Left ventricle myocardium inferior (tissue), 1 donor: ENCODE measurements at regions not wholly inside any gene's neighbourhood (a gene's known extent, or its start where the extent isn't known, plus 50 kb on each side); places are given as distances from the start of the nearest gene placed in this dataset.

Source experiments
- DNase-seq: peaks from one replicate; pipeline ENCODE4 v3.0.0-alpha.2; 2020
- H3K27ac ChIP-seq: fragments of 200-600 bp; replicated peaks from 2 replicates; pipeline ENCODE4 v1.8.0; 2021
- H3K27me3 ChIP-seq: fragments of 200-600 bp; 2 replicates; pipeline ENCODE4 v1.8.0; 2021; ENCODE audit warnings: low read depth
- H3K36me3 ChIP-seq: fragments of 200-600 bp; 2 replicates; pipeline ENCODE4 v1.8.0; 2021
- H3K4me1 ChIP-seq: fragments of 200-600 bp; 2 replicates; pipeline ENCODE4 v1.8.0; 2021
- H3K4me3 ChIP-seq: fragments of 200-600 bp; 2 replicates; pipeline ENCODE4 v1.8.0; 2021; ENCODE audit warnings: mild to moderate bottlenecking, moderate library complexity
- H3K9me3 ChIP-seq: fragments of 200-600 bp; replicated peaks from 2 replicates; pipeline ENCODE4 v1.8.0; 2021
- CTCF ChIP-seq: fragments of 200-600 bp; IDR thresholded peaks from 2 replicates; pipeline ENCODE4 v1.8.0; 2021; ENCODE audit warnings: antibody characterized with exemption, mild to moderate bottlenecking, borderline replicate concordance
- intact Hi-C: fragments of 100-400 bp; cut with micrococcal nuclease; formaldehyde crosslinking; loops from one replicate; pipeline ENCODE4 v1.11.0; 2022
- donor health status: DM: no; HTN: yes; CAD: no; lungs with severe emphysema.

- no peaks in the 10 kb centered on the region for H3K36me3 ChIP-seq
- no peak overlapping the region for H3K4me3 ChIP-seq
- no peaks in the 10 kb centered on the region for H3K9me3 ChIP-seq
- TF ChIP-seq CTCF: no peak
- no peak overlapping the region for H3K27ac ChIP-seq
- intact Hi-C loops: no loop called here
- H3K27me3 ChIP-seq: peaks cover 5% of the 10 kb centered on the region
- no peaks in the 10 kb centered on the region for H3K4me1 ChIP-seq
- no peak for DNase-seq
These were observed 276.8 kb upstream of the POU3F3 start for GRCh38 chr2:104577143-104577542.

- intact Hi-C loops: no loop called here
These were observed 271.4 kb upstream of the POU3F3 start for GRCh38 chr2:104582471-104582870.

GRCh38 chr2:104583811-104584210 lies 270.1 kb upstream of the POU3F3 start:
- H3K36me3 ChIP-seq: no peaks in the 10 kb centered on the region
- TF ChIP-seq CTCF: no peak
- H3K27ac ChIP-seq: no peak overlapping the region
- intact Hi-C loops: no loop called here
- H3K9me3 ChIP-seq: peaks cover 3% of the 10 kb centered on the region
- peaks cover 5% of the 10 kb centered on the region for H3K27me3 ChIP-seq
- DNase-seq: no peak
- H3K4me3 ChIP-seq: no peak overlapping the region
- no peaks in the 10 kb centered on the region for H3K4me1 ChIP-seq

More at GRCh38 chr2:104582471-104582870, 271.4 kb upstream of the POU3F3 start:
- TF ChIP-seq CTCF: no peak
- H3K9me3 ChIP-seq: no peaks in the 10 kb centered on the region
- H3K36me3 ChIP-seq: no peaks in the 10 kb centered on the region
- H3K4me3 ChIP-seq: no peak overlapping the region
- peaks cover 5% of the 10 kb centered on the region for H3K27me3 ChIP-seq
- no peak overlapping the region for H3K27ac ChIP-seq
- no peak for DNase-seq
- no peaks in the 10 kb centered on the region for H3K4me1 ChIP-seq

- peaks cover 8% of the 10 kb centered on the region for H3K9me3 ChIP-seq
- intact Hi-C loops: no loop called here
- no peak for DNase-seq
- no peak overlapping the region for H3K4me3 ChIP-seq
- H3K27ac ChIP-seq: no peak overlapping the region
- no peaks in the 10 kb centered on the region for H3K4me1 ChIP-seq
- no peak for TF ChIP-seq CTCF
- H3K36me3 ChIP-seq: no peaks in the 10 kb centered on the region
- H3K27me3 ChIP-seq: no peaks in the 10 kb centered on the region
These were observed 269.5 kb upstream of the POU3F3 start for GRCh38 chr2:104584393-104584792.

DNA sequence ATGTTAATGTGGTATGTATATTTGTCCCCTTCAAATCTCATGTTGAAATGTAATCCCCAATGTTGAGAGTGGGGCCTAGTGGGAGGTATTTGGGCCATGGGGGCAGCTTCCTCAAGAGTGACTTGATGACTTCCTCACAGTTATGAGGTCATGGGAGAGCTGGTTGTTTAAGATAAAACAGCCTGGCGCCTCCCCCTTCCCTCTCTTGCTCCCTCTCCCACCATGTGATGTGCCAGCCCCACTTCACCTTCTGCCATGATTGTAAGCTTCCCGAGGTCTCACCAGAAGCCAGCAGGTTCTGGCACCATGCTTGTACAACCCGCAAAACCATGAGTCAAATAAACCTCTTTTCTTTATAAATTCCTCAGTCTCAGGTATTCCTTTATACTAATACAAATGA lies 258.3 kb upstream of the POU3F3 start:
- Histone ChIP-seq H3K4me3 (no peak overlapping the region), H3K36me3 (no peaks in the 10 kb centered on the region), H3K27me3 (peaks cover 4% of the 10 kb centered on the region), H3K27ac (no peak overlapping the region), H3K4me1 (no peaks in the 10 kb centered on the region), H3K9me3 (peaks cover 57% of the 10 kb centered on the region)
- no peak for DNase-seq
- intact Hi-C loops: no loop called here
- TF ChIP-seq CTCF: no peak

GRCh38 chr2:104597942-104598341 lies 256.0 kb upstream of the POU3F3 start:
- peaks cover 4% of the 10 kb centered on the region for H3K27me3 ChIP-seq
- H3K9me3 ChIP-seq: peaks cover 55% of the 10 kb centered on the region
- no peaks in the 10 kb centered on the region for H3K36me3 ChIP-seq
- H3K4me1 ChIP-seq: no peaks in the 10 kb centered on the region
- TF ChIP-seq CTCF: no peak
- intact Hi-C loops: no loop called here
- no peak overlapping the region for H3K4me3 ChIP-seq
- no peak for DNase-seq
- no peak overlapping the region for H3K27ac ChIP-seq
